CD4-positive, alpha-beta T cell treated with Interleukin-15 for 4 hours (primary cell): ENCODE measurements at regions not wholly inside any gene's neighbourhood (a gene's known extent, or its start where the extent isn't known, plus 50 kb on each side); places are given as distances from the start of the nearest gene placed in this dataset.
"Not testable (repeated sequence)": the region's sequence is repeated elsewhere in the genome, so short reads cannot be mapped to it uniquely, and the experiment has no call there.

Experiments
- DNase-seq: peaks from one replicate; pipeline ENCODE4 v3.0.0-alpha.2; 2020; ENCODE audit warnings: low spot score

- no peak for DNase-seq
These were observed 138.0 kb upstream of the TOP1 start for GRCh38 chr20:40890635-40891034.

GRCh38 chr20:40891351-40891750 lies 137.3 kb upstream of the TOP1 start:
- no peak for DNase-seq

- DNase-seq = no peak
These were observed 136.0 kb upstream of the TOP1 start for GRCh38 chr20:40892642-40893041.

- no peak for DNase-seq
These were observed 134.9 kb upstream of the TOP1 start for GRCh38 chr20:40893610-40894236.

GRCh38 chr20:40894237-40894630 lies 134.4 kb upstream of the TOP1 start:
- no peak for DNase-seq

GRCh38 chr20:40895182-40895581 lies 133.4 kb upstream of the TOP1 start:
- no peak for DNase-seq

GRCh38 chr20:40896814-40897700 lies 131.6 kb upstream of the TOP1 start:
- DNase-seq = no peak

- DNase-seq = no peak
These were observed 129.3 kb upstream of the TOP1 start for GRCh38 chr20:40899344-40899743.

- no peak for DNase-seq
These were observed 127.9 kb upstream of the TOP1 start for GRCh38 chr20:40900666-40901215.

- DNase-seq = no peak
These were observed 126.0 kb upstream of the TOP1 start for GRCh38 chr20:40902661-40903060.

GRCh38 chr20:40908309-40908708 lies 120.3 kb upstream of the TOP1 start:
- no peak for DNase-seq

GRCh38 chr20:40909489-40909888 lies 119.1 kb upstream of the TOP1 start:
- not testable (repeated sequence) for DNase-seq

- DNase-seq = not testable (repeated sequence)
These were observed 118.2 kb upstream of the TOP1 start for GRCh38 chr20:40910436-40910835.

- not testable (repeated sequence) for DNase-seq
These were observed 117.5 kb upstream of the TOP1 start for GRCh38 chr20:40911152-40911551.

GRCh38 chr20:40913224-40914185 lies 115.1 kb upstream of the TOP1 start:
- no peak for DNase-seq

- no peak for DNase-seq
These were observed 112.9 kb upstream of the TOP1 start for GRCh38 chr20:40915756-40916155.

- no peak for DNase-seq
These were observed 112.3 kb upstream of the TOP1 start for GRCh38 chr20:40916276-40916675.

GRCh38 chr20:40920291-40920690 lies 108.3 kb upstream of the TOP1 start:
- no peak for DNase-seq

- DNase-seq = no peak
These were observed 105.8 kb upstream of the TOP1 start for GRCh38 chr20:40922865-40923264.

- DNase-seq = no peak
These were observed 102.7 kb upstream of the TOP1 start for GRCh38 chr20:40925829-40926510.

GRCh38 chr20:40926928-40927327 lies 101.7 kb upstream of the TOP1 start:
- DNase-seq = no peak
